ENCODE measurements at regions not wholly inside any gene's neighbourhood (a gene's known extent, or its start where the extent isn't known, plus 50 kb on each side); places are given as distances from the start of the nearest gene placed in this dataset.

GRCh38 chrX:38965888-38966287, 164.6 kb downstream of the MID1IP1 start:
- Histone ChIP-seq H3K9ac (ENCODE audit: extremely low read depth, insufficient read length, low read length) (no peak overlapping the region), H4K20me1 (ENCODE audit: control insufficient read depth, insufficient read depth, insufficient read length) (no peaks in the 10 kb centered on the region), H3K18ac (ENCODE audit: insufficient read length, low read depth, low read length) (no peak overlapping the region), H3K4me1 (ENCODE audit: insufficient read depth, low read length) (peaks cover 2% of the 10 kb centered on the region; the same call in 1 of the 2 replicates), H2BK5ac (ENCODE audit: insufficient read length, low read length) (no peak overlapping the region), H2AK5ac (ENCODE audit: insufficient read length, low read length) (no peak overlapping the region), H3K27ac (ENCODE audit: insufficient read length, low read depth, low read length) (no peak overlapping the region), H3T11ph (ENCODE audit: low read length) (no peak overlapping the region), H3K79me2 (ENCODE audit: insufficient read depth, low read length) (no peaks in the 10 kb centered on the region), H3K79me1 (ENCODE audit: insufficient read depth, low read depth, low read length, poor library complexity, severe bottlenecking) (no peaks in the 10 kb centered on the region), H2AFZ (ENCODE audit: low read length) (no peak overlapping the region), H3K9me3 (ENCODE audit: control insufficient read depth, low read depth, low read length) (peaks cover 5% of the 10 kb centered on the region), H2BK20ac (ENCODE audit: low read depth, low read length, poor library complexity, severe bottlenecking) (no peak overlapping the region), H3K23me2 (ENCODE audit: insufficient read length, low read depth, low read length, poor library complexity, severe bottlenecking) (no peaks in the 10 kb centered on the region), H4K91ac (ENCODE audit: insufficient read length, low read depth, low read length) (no peak overlapping the region), H3K27me3 (ENCODE audit: insufficient read depth, low read length) (no peaks in the 10 kb centered on the region), H2BK15ac (ENCODE audit: low read depth, low read length) (no peak overlapping the region), H2BK12ac (ENCODE audit: insufficient read length, low read depth, low read length) (no peak overlapping the region), H3K4ac (ENCODE audit: low read depth, low read length) (no peak overlapping the region), H4K8ac (replicated peaks; ENCODE audit: insufficient read length, low read depth, low read length) (no peak overlapping the region), H3K14ac (ENCODE audit: insufficient read depth, low read length) (no peak overlapping the region), H3K23ac (ENCODE audit: insufficient read length, low read depth, low read length) (no peak overlapping the region), H3K56ac (ENCODE audit: insufficient read length, low read depth, low read length) (no peak overlapping the region), H2BK120ac (ENCODE audit: low read depth, low read length, poor library complexity, severe bottlenecking) (no peak overlapping the region), H3K4me2 (ENCODE audit: insufficient read depth, insufficient read length, low read length) (no peak overlapping the region), H4K5ac (ENCODE audit: insufficient read length, low read depth, low read length) (no peak overlapping the region)
- no peak overlapping the region for H3K4me3 Mint-ChIP-seq
- peaks cover 65 to 75% of the 10 kb centered on the region in 2 experiments for H3K9me3 Mint-ChIP-seq
- no peak for TF ChIP-seq CTCF (conservative IDR thresholded peaks at IDR 0.05)
- DNase-seq: no peak
- peaks cover 11 to 18% (median 16%) of the 10 kb centered on the region in 3 experiments for H3K36me3 Mint-ChIP-seq (ENCODE audit: insufficient read depth in 1 of 3, low read depth in 3 of 3)
- no peak overlapping the region for H3K27ac Mint-ChIP-seq
- no peaks in the 10 kb centered on the region for H3K27me3 Mint-ChIP-seq (ENCODE audit: low read depth)
- H3K4me1 Mint-ChIP-seq: peaks cover 4 to 8% of the 10 kb centered on the region in 2 experiments; a peak in 3 of 4 replicates
- WGBS (ENCODE audit: extremely low coverage, insufficient read length, low lambda C conversion rate): no CpG with 5 or more reads among the region's 6 CpGs

All from H9 (cell line).